GM12864 (cell line): ENCODE measurements at regions not wholly inside any gene's neighbourhood (a gene's known extent, or its start where the extent isn't known, plus 50 kb on each side); places are given as distances from the start of the nearest gene placed in this dataset.
A peak's percentile ranks its signal among the peaks of the same experiment; 100 is the strongest.

ENCODE experiments used
- DNase-seq: peaks from one replicate; pipeline ENCODE4 v3.0.0-alpha.2; 2011; ENCODE audit warnings: low read depth
- H3K4me3 ChIP-seq: 2 replicates; pipeline ENCODE4 v1.5.1; 2011; ENCODE audit warnings: mild to moderate bottlenecking, low read depth, low read length, control low read depth
- CTCF ChIP-seq: IDR thresholded peaks from 2 replicates; pipeline ENCODE4 v1.5.1; 2011; ENCODE audit warnings: low read depth, mild to moderate bottlenecking, moderate library complexity, low read length, control low read depth, inconsistent platforms; ENCODE audit errors: missing control alignments

GRCh38 chr7:26000841-26001240, 151.2 kb upstream of the NFE2L3 start:
- DNase-seq, result no peak
- no peak for TF ChIP-seq CTCF
- H3K4me3 ChIP-seq, result no peak overlapping the region

GRCh38 chr7:26001662-26002244, 150.2 kb upstream of the NFE2L3 start:
- no peak for DNase-seq
- no peak overlapping the region for H3K4me3 ChIP-seq
- no peak for TF ChIP-seq CTCF

GRCh38 chr7:26005683-26006410, 146.2 kb upstream of the NFE2L3 start:
- no peak for TF ChIP-seq CTCF
- H3K4me3 ChIP-seq, result no peak overlapping the region
- DNase-seq, result no peak

- DNase-seq, result no peak
- H3K4me3 ChIP-seq, result no peak overlapping the region
- TF ChIP-seq CTCF, result no peak
Observed at GRCh38 chr7:26006426-26006825, 145.6 kb upstream of the NFE2L3 start.

GRCh38 chr7:26007510-26007909, 144.5 kb upstream of the NFE2L3 start:
- DNase-seq, result no peak
- no peak overlapping the region for H3K4me3 ChIP-seq
- no peak for TF ChIP-seq CTCF

GRCh38 chr7:26008428-26008827, 143.6 kb upstream of the NFE2L3 start:
- no peak for DNase-seq
- TF ChIP-seq CTCF, result no peak
- H3K4me3 ChIP-seq, result no peak overlapping the region

- no peak for TF ChIP-seq CTCF
- peak overlapping the region; percentile 36 for H3K4me3 ChIP-seq
- peak; percentile 18 for DNase-seq
Observed at GRCh38 chr7:26011039-26011696, 140.8 kb upstream of the NFE2L3 start.
